CD4-positive, alpha-beta T cell treated with Interleukin-12 subunit alpha and Interleukin-12 subunit beta, for 1 hour (primary cell): ENCODE measurements at regions not wholly inside any gene's neighbourhood (a gene's known extent, or its start where the extent isn't known, plus 50 kb on each side); places are given as distances from the start of the nearest gene placed in this dataset.

Experiments
- DNase-seq: peaks from one replicate; pipeline ENCODE4 v3.0.0-alpha.2; 2020

- no peak for DNase-seq
Observed at GRCh38 chr9:84456527-84456926, 116.0 kb upstream of the SLC28A3 start.

GRCh38 chr9:84460695-84461094, 120.1 kb upstream of the SLC28A3 start:
- DNase-seq, result no peak

DNA sequence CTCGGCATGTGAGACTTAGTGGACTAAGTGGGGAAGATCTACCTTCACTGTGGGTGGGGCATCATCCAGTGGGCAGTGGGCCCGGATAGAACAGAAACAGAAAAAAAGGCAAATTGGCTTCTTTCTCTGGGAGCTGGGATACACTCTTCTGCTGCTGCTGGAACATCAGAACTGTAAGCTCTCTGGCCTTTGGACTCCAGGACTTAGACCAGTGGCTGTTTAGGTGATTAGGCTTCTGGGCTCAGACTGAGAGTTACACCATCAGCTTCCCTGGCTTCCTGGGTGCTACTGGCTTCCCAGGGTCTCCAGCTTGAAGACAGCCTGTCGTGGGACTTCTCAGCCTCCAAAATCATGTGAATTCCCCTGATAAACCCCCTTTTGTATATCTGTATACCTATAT, 122.7 kb upstream of the SLC28A3 start:
- no peak for DNase-seq

DNA sequence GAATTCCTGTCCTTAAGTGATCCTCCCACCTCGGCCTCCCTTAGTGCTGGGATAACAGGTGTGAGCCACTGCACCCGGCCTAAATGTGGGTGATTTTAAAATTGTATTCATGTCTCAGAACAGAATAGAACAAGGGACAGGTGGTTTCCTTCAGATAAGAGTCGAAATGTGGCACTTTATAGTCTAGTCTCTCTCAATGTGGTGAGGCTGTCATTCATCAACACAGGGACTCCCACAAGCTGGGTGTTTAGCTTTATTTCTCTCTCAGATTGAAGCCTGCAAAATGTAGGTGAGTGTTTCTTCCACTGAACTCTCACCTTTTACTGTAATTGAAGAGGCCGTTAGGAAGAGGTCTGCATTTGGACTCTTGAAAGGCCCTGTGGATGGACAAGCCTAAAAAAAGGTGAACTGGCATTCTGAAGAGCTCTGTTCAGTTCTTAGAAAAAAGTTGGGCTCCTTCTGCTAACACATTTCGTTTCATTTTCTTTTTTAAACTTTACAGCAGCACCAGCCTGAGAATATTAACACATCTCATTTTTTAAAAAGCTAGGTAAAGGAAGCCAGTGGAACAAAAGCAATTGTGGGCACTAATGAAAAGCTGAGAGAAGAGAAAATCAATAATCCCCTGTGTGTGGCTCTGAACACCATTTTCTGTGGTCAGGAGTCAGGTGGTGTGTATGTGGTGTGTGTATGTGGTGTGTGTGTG, 126.2 kb upstream of the SLC28A3 start:
- no peak for DNase-seq

- no peak for DNase-seq
Observed at GRCh38 chr9:84471816-84472215, 131.3 kb upstream of the SLC28A3 start.

DNA sequence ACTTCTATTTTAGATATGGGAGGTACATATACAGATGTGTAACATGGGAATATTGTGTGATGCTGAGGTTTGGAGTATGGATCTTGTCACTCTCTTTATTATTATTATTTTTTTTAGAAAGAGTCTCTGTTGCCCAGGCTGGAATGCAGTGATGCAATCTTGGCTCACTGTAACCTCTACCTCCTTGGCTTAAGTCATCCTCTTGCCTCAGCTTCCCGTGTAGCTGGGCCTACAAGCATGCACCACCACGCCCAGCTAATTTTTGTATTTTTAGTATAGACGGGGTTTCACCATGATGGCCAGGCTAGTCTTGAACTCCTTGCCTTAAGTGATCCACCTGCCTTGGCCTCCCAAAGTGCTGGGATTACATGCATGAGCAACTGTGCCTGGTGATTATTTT, 138.4 kb upstream of the SLC28A3 start:
- DNase-seq, result no peak

- no peak for DNase-seq
Observed at GRCh38 chr9:84480071-84480470, 139.5 kb upstream of the SLC28A3 start.

GRCh38 chr9:84481231-84481630, 140.7 kb upstream of the SLC28A3 start:
- no peak for DNase-seq

GRCh38 chr9:84481636-84482218, 141.2 kb upstream of the SLC28A3 start:
- no peak for DNase-seq

DNA sequence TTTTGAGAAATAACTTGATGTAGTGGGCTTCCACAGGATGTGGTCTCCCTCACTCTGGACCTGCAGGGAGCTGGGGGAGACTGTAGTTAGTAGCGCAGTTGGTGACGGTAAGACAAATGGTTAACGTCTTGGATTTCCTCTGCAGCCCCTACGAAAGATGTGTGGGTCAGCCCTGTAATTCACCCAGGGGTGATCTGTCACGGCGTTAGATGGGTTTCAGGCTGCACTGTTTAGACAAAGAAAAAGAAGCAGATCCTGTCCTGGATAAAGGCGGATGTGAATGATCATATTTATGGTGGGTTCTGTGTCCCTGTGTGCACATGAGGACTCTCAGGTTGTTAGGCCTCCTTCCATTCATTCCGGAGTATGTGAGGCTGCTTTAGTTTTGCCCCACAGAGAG, 142.0 kb upstream of the SLC28A3 start:
- DNase-seq, result no peak

DNA sequence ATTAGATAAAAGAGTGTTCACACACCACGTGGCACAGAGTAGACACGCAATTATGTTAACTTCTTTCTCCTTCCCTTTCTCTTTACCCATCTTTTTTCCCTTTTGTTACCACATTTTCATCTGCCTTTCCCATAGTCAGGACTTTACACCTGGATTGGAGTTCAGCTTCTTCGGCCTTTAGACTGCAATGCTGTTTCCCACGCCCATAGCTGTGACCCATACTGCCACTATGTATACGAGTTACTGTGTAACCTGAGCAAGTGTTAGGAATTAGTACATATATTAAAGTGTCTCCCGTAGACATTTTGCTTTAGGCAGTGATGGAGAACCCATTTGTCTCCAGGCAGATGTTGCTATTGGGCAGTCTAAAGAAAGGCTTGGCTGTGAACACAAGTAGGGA, 143.6 kb upstream of the SLC28A3 start:
- DNase-seq, result no peak

DNA sequence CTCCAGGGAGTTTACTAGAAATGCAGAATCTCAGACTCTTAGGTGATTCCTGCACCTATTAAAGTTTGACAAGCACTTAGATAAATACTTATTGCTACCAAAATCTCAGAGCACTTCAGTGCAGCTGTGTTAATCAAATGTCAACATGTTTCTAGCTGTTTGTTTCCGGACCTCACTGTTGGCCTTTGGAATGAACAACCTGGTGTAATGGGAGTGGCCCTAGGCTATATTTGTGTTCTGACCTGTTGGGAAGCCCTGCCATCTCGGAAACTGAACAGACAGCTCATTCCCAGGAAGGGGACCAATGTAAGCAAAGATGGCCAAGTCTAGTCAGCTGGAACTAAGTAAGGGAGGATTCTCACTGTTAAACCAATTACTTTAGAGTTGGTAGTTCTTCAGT, 145.0 kb upstream of the SLC28A3 start:
- no peak for DNase-seq

DNA sequence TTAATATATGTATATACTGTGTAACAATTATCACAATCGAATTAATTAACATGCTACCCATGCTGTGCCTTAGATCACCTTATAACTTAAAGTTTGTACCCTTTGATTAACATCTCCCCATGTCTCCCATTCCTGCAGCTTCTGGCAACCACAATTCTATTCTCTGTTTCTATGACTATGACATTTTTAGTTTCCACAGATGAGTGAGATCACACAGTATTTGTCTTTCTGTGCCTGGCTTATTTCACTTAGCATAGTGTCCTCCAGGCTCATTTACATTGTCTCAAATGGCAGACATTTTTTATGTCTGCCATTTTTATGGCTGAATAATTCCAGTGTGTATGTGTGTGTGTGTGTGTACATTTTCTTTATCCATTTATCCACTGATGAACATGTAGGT, 146.1 kb upstream of the SLC28A3 start:
- no peak for DNase-seq

- DNase-seq, result no peak
Observed at GRCh38 chr9:84490206-84490841, 149.8 kb upstream of the SLC28A3 start.

DNA sequence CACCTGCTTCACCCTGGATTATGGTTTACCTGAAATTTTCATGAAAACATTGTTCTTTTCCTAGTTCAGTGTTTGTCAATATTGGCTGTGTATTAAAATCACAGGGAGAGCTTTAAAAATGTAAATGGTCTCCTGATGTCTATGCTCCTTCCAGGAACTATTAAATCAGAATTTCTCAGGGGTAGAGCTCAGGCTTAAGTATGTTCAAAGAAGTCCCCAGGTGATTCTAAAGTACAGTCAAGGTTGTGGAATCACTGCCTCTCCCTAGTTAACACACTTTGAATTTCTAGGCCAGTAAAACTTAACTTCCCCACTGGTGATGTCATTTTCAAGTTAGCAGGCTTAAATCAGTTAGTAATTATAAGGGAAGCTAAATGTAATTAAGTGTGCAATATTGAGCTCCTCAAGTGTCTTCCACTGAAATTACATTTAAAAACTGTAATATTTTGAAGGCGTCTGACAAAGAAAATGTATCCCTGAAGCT, 150.3 kb upstream of the SLC28A3 start:
- DNase-seq, result no peak

GRCh38 chr9:84492366-84493159, 152.0 kb upstream of the SLC28A3 start:
- DNase-seq, result no peak

DNA sequence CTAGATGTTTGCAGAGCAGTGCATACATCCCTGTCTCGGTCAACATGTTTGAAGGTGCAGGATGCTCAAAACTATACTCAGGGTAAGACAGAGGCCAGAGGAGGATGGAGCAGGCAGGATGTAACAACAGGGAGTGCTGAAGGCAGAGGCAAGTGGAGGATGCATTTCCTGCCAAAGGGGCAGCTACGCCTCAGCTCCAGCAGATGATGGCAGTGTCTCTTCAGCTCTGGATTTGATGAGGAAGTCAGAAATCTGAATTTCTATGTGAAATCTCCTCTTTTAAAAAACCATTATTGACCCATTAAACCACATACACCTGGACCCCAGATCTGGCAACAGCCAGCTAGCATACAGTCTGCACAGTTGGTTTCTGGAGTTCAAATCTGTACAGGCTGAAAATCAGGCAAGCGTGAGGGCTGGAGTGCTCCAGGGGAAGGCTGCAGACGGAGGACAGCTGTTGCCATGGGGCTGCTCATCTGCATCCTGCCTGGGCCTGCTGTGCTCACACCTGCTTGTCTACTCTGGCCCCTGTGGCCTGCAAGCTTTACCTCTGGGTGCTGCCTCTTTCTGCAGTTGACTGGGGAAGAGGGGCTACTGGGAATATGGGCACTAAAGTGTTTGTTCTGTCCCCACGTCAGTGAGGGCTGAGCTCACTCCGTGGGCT, 152.9 kb upstream of the SLC28A3 start:
- no peak for DNase-seq

GRCh38 chr9:84499969-84500582, 159.5 kb upstream of the SLC28A3 start:
- no peak for DNase-seq

DNA sequence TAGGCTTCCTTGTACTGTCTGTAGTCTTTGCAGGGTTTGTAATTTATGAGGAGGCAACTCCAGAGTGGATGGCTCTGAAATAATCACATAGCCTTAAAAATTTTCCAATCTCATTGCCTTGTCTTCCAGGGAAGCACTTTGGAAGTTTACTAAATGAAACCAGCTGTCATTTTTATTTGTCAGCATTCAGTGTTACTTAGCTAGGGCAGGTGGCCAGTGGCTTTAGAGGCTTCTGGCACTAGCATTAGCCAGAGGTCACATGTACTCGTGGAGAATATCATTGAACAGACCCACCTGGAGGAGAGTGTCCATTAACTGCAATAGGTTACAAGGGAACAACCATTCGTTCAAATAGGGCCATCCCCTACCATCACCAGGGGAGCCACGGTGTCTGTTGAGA, 160.3 kb upstream of the SLC28A3 start:
- no peak for DNase-seq

GRCh38 chr9:84501587-84501986, 161.0 kb upstream of the SLC28A3 start:
- DNase-seq, result no peak

DNA sequence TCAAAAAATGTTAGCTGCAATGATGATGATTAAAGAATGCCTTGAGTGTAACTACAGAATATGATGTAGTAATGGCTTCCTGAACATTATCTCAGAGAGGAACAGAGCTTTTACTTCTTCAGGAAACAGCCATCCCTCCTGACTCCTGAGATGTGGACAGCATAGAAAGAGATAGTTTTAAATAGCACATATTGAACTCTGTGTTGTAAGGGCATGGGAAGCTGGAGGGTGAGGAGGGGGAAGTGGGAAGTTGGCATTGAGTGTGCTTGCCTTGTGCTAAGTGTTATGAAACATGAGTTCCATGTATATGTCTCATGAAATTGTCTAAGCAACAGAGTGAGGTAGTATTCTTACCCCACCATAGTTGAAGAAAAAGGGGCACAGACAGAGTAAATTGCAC, 161.5 kb upstream of the SLC28A3 start:
- no peak for DNase-seq

DNA sequence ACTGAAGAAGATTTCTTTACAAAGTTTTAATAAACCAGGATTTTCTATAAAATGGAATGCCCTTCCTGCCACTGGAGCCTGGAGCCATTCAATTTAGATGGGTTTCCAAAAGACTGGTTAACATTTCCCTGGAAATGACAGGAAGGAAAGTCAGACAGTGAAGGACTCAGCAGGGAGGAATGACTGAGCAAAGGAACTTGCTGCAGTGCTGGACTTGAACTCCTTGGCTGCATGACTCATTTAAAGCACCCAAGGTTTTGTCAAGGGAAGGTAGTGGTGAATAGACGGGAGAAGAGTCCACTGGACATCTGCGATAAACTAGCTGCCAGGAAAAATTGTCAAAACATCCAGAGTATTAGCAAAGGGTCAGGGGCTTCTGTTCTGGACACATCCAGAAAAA, 163.8 kb upstream of the SLC28A3 start:
- no peak for DNase-seq

DNA sequence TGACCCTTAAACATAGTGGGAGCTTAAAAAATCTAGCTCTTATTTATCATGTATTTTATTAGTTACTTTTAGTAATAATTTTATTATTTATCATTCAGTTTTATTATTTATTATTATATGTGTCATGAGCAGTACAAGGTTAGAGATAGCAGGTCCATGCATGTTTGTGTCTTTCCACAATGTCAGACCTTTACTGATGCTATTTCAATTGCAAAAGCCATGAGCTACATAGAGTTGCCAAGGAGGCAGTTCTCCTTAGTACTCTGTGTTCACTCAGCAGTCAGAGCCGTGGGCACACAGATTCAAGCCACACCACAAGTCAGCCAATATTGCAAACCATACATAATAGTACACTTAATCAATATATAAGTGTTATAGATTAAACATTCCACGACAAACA, 157.9 kb upstream of the NTRK2 start:
- no peak for DNase-seq
